NCI-H524 treated with DMSO at 0.1 percent for 48 hours (cell line): ENCODE measurements at regions not wholly inside any gene's neighbourhood (a gene's known extent, or its start where the extent isn't known, plus 50 kb on each side); places are given as distances from the start of the nearest gene placed in this dataset.
A peak's percentile ranks its signal among the peaks of the same experiment; 100 is the strongest.

Experiments
- DNase-seq: peaks from one replicate; lab custom pipeline; 2025; lab: John Stamatoyannopoulos, UW

DNA sequence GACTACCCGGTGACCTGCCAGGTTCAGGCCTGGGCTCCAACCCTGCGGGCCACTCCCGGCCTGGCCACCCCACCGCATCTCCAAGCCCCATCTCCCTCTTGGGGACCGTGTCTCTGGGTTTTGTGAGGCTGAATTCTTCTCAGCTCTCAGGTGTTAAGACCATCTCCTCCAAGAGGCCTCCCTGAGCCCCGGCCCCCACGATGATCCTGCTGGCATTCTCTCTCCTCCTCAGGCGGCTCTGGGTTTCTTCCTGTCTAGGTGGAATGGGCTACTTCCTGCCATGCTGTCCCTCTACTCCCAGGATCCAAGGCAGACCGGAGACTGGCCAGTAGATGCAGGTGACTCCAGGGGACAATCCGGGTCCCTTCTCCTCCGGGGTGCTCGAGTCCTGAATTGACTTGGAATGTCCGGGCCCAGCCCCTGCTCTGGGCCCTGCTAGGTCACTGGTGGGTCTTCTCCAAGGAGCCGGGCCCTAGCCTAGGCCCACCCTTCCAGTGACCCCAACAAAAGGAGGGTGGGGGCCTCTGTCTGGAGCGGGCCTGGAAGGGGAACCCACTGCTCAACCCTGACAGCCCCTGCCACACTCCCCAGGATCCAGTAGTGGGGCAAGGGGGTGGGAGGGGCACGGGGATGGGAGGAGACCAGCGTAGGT lies 219.8 kb downstream of the C9orf50 start:
- no peak for DNase-seq

- DNase-seq, result no peak
Observed at GRCh38 chr9:129400001-129400970, 220.6 kb downstream of the C9orf50 start.

GRCh38 chr9:129399634-129399990 lies 221.3 kb downstream of the C9orf50 start:
- no peak for DNase-seq

DNA sequence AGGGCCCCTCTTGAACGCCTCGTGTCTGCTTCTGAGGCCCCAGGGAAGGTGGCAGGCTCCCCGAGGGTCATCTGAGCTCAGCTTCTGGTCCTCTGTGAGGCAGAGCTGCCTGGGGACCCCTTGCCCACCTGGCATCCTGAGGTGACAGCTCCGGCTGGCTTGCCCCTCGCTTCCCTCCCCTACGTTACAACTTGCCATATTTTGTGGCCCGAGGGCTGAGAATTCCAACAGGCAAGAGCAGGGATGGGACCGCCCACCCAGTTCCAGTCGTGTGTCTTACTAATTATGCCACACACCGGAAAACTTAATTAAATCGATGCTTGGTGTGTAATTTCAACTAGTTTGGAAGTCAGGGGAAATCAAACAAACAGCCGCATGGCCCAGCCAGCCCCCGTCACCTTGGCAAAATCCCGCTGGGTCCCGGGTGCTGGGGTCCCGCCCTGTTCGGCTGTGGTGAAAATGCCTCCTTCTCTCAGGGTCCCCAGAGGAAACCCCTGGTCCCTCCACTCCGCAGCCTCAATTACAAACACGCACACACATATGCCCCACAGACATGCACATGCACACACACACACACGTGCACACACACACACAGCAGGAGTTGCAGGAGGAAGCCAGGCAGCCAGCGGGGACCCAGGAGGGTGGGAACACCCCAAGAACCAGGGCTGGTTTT lies 221.0 kb upstream of the IER5L start:
- DNase-seq, result no peak

DNA sequence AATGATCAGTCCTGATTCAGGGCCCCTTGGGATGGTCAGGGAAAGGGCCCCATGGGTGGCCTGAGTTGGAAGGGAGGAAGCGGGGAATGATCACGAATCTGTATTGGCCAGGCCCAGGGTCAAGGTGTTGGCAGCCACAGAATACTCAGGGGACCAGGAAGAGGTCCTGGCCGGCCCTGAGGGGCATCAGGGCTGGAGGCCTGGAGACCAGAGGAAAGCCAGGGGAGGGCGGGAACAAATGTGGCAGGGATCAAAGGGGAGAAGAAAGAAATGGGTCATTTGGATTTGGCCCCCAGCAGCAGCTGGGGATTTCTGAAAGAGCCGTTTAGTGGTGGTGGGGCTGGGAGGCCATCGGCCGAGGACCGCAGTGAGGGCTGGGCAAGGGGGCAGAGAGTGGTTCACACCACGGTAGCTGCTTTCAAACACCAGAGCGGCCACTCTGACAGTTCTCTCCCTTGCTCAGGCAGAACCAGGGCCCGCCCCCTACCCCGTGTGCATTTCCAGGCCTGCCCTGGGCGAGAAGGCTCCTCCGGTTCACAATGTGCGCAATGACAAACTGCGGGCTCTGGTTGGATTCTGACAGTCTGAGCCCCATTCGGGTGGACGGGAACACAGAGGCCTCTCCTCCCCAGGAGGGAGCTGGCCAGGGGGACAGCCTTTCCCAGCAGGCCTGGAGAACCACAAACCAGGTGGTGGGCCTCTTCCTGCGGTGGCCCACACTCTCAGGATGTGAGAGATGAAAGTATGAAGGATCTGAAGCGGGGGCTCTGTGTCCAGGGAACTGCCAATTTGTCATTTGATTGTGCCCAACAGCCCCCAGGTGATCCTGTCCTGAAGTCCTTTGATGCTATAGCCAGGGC lies 220.3 kb upstream of the IER5L start:
- no peak for DNase-seq

DNA sequence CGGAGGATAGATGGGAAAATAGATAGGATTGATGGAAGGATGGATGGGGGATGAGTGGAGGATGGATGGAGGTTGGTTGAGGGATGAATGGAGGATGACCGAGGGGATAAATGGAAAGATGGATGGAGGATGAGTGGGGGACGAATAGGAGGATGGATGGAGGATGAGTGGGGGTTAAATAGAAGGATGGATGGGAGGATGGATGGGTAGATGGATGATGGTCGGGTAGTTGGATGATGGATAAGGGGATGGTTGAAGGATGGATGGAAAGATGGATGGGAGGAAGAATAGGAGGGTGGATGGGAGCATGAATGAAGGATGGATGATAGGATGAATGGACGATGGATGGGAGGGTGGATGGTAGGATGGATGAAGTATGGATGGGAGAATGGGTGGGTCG lies 219.3 kb upstream of the IER5L start:
- no peak for DNase-seq

- DNase-seq, result no peak
Observed at GRCh38 chr9:129396365-129396708, 218.3 kb upstream of the IER5L start.

GRCh38 chr9:129395633-129396364 lies 217.7 kb upstream of the IER5L start:
- DNase-seq, result no peak

GRCh38 chr9:129394886-129395279 lies 216.8 kb upstream of the IER5L start:
- DNase-seq, result no peak

DNA sequence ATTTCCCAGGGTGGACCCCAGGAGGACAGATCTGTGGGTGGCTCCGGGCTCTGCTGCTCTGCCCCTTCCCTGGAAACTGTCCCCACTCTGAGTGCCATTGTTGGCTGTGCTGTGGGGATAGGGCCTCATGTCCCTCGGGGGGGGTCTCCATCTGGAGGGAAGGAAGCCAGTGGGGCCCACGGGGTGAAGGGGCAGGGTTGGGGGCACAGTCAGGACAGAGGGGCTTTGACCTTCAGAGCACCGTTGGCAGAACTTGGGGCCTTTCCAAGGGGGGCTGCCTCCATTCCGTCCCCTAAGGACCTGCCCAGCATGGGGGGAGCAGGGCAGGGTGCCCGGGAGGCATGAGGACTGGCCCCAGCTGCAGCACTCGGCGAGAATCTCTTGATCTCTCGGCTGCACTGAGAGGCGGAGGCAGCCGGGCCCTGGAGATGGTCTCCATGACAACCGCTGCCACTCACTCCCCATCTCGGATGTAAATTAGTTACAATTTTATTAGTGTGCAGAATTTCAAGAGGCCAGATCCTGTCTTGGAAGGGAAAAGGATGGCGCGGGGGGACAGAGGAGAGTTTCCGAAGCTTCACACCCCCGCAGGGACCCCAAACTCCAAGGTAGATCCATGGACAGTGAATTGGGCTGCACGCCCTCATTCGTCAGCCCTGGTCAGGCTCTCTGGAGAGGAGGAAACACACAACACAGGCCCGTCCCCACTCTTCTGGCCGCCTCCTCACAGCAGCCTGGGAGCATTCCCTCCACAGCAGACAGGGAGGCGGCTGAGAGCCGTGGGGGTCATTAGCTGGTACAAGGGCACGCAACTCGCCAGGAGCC lies 216.2 kb upstream of the IER5L start:
- DNase-seq, result peak; percentile 49

- DNase-seq, result no peak
Observed at GRCh38 chr9:129393064-129393463, 215.0 kb upstream of the IER5L start.

GRCh38 chr9:129392093-129392541 lies 214.1 kb upstream of the IER5L start:
- DNase-seq, result no peak

DNA sequence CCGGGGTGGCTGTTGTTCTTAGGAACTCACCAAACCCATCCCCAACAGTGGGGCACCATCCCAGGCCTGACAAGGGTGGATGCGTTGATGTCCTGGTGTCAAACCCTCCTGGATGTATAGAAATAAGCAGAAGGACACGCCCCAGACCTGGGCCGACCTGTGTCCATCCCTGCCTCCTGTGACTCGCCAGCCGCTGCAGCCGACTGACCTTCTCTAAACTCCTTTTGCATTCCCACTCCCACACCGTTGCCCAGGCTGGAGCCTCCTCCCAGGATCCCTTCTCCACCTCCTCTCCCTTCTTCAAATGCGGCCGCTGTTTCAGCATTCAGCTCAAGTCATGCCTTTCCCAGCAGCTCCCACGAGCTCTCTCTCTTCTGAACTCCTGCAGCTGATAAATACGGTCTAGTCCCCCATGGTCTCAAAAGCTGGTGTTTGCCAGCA lies 213.2 kb upstream of the IER5L start:
- DNase-seq, result no peak

DNA sequence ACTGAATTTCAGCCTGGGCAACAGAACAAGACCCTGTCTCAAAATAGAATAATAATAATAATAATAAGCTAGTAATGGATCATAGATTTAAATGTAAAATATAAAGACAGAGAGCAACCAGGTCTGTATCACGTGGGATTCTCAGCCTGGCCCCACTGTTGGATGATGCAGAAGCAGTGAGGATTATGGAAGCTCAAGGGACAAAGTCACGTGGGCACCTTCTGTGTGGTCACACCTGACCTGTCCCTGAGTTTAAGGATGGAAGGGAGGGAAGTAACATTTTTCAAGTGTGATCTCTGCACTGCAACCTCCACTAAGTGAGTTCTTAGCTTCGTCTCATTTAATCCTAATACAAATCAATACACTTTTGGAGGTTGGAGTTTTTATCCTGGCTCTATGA lies 212.5 kb upstream of the IER5L start:
- no peak for DNase-seq

DNA sequence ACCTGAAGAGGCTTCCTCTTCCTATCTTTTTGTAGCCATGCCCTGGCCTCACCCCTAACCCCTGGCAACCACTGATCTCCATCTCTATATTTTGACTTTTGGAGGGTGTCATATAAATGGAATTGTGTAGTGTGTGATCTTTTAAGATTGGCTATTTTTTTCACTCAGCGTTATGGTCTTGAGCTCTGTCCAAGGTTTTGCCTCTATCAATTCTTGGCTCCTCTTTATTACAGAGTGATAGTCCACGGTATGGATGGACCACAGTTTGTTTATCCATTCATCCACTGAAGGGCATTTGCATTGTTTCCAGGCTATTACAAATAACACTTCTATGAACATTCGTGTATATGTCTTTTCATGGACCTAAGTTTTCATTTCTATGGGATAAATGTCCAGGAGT lies 209.8 kb upstream of the IER5L start:
- DNase-seq, result no peak

GRCh38 chr9:129386812-129387177 lies 208.7 kb upstream of the IER5L start:
- DNase-seq, result no peak

- no peak for DNase-seq
Observed at GRCh38 chr9:129385211-129385934, 207.3 kb upstream of the IER5L start.

DNA sequence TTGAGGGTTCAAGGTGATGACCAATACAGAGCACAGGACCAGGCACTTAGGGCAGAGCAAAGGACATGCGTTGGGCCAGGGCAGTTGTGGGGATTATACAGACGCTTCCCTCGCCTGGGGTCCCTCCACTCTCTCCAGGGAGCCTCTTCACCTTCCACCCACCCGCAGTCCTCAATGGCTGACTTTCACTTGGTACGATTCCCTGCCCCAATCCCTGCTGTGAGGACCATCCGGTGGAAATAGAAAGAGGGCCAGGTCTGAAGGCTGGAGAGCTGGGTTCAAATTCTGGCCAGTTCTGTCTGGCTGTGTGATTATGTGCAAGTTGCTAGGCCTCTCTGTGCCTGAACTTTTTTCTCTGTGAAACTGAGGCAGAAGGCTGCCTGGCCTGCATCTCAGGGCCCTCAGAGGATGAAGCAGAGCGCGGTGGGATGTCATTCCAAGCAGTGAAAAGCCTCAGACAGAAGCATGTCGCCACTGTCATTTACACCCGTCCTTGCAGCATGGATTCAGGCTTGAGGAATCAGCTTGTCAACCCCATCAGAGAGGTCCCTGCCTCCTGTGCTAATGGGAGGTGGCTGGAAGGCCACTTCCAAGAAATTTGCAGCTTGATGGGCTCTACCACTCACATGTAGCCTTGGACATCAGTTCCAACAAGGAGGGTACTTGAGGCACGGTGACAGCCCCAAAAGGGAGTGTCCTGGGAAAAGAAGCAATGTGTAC lies 206.6 kb upstream of the IER5L start:
- DNase-seq, result no peak
